ENCODE measurements at regions not wholly inside any gene's neighbourhood (a gene's known extent, or its start where the extent isn't known, plus 50 kb on each side); places are given as distances from the start of the nearest gene placed in this dataset.

GRCh38 chr12:92530706-92531105, 172.1 kb upstream of the PLEKHG7 start (continued):
- TF ChIP-seq ATOH8 (CRISPR knock-in tag; IDR thresholded peaks at IDR 0.05; ENCODE audit: low read depth), result no peak

DNA sequence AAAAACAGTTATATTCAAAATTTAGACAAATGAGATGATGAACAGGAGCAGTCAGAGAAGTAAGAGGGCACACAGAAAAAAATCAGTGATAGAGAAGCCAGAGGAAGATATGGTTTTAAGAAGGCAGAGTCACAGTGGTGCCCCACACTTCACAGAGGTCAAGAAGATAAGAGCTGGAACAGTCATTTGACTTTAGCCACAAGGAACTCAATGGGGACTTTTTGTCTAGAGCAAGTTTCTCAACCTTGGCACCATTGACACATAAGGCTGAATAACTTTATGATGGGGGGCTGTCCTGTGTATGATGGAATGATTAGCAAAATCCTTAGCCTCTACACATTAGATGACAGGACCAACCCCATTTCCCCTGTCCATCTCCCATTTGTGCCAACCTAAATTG, 172.8 kb upstream of the PLEKHG7 start:
- H3K9me3 ChIP-seq, result no peaks in the 10 kb centered on the region
- H3K4me1 ChIP-seq, result no peaks in the 10 kb centered on the region
- TF ChIP-seq MYC (IDR thresholded peaks at IDR 0.05; ENCODE audit: borderline replicate concordance, low read length), result no peak
- ATAC-seq (no peak), DNase-seq (ENCODE audit: low read depth in 1 of 2, low spot score in 1 of 2) (no peak), FAIRE-seq (no peak)
- H3K4me3 ChIP-seq, result no peak overlapping the region
- ChIA-PET CTCF (no interaction called here), POLR2A (no interaction called here)
- H3K4me2 ChIP-seq, result no peak overlapping the region
- no peak overlapping the region for H3K27ac ChIP-seq

- H3K4me1 ChIP-seq, result no peaks in the 10 kb centered on the region
- DNase-seq (ENCODE audit: low read depth in 1 of 2, low spot score in 1 of 2) (no peak), ATAC-seq (no peak), FAIRE-seq (no peak)
- H3K4me3 ChIP-seq, result no peak overlapping the region
- 86% methylated on average over 3 of the region's 3 CpGs for WGBS (ENCODE audit: missing lambda C conversion rate)
- no peak overlapping the region for H3K27ac ChIP-seq
- H3K9me3 ChIP-seq, result no peaks in the 10 kb centered on the region
- POLR2A ChIA-PET, result no interaction called here
- TF ChIP-seq POLR2A (IDR thresholded peaks at IDR 0.05; ENCODE audit: low read length), result no peak
- TF ChIP-seq ATOH8 (CRISPR knock-in tag; IDR thresholded peaks at IDR 0.05; ENCODE audit: low read depth), result no peak
- no peak for TF ChIP-seq GATA3 (IDR thresholded peaks at IDR 0.05; ENCODE audit: borderline replicate concordance)
- TF ChIP-seq USF2 (IDR thresholded peaks at IDR 0.05), result no peak
- TF ChIP-seq, protein P1, sequence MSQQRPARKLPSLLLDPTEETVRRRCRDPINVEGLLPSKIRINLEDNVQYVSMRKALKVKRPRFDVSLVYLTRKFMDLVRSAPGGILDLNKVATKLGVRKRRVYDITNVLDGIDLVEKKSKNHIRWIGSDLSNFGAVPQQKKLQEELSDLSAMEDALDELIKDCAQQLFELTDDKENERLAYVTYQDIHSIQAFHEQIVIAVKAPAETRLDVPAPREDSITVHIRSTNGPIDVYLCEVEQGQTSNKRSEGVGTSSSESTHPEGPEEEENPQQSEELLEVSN (IDR thresholded peaks at IDR 0.05; ENCODE audit: borderline replicate concordance, low read depth), result no peak
- no peak for TF ChIP-seq HOXA7 (CRISPR knock-in tag; IDR thresholded peaks at IDR 0.05)
- TF ChIP-seq NPAS2 (CRISPR knock-in tag; IDR thresholded peaks at IDR 0.05; ENCODE audit: borderline replicate concordance), result no peak
- no peak for TF ChIP-seq CBX2 (IDR thresholded peaks at IDR 0.05; ENCODE audit: borderline replicate concordance, low read depth)
- TF ChIP-seq PHF8 (IDR thresholded peaks at IDR 0.05; ENCODE audit: borderline replicate concordance, low read depth), result no peak
- TF ChIP-seq SREBF2 (IDR thresholded peaks at IDR 0.05), result no peak
- no peak for TF ChIP-seq MAX (IDR thresholded peaks at IDR 0.05)
- no peak for TF ChIP-seq ZNF302 (CRISPR knock-in tag; IDR thresholded peaks at IDR 0.05)
- no peak for TF ChIP-seq EP300 (IDR thresholded peaks at IDR 0.05)
- TF ChIP-seq CBX8 (IDR thresholded peaks at IDR 0.05), result no peak
- TF ChIP-seq FOSB (CRISPR knock-in tag; IDR thresholded peaks at IDR 0.05), result no peak
- H3K4me2 ChIP-seq, result no peak overlapping the region
- CTCF ChIA-PET, result no interaction called here
Observed at GRCh38 chr12:92528586-92528985, 174.2 kb upstream of the PLEKHG7 start.

DNA sequence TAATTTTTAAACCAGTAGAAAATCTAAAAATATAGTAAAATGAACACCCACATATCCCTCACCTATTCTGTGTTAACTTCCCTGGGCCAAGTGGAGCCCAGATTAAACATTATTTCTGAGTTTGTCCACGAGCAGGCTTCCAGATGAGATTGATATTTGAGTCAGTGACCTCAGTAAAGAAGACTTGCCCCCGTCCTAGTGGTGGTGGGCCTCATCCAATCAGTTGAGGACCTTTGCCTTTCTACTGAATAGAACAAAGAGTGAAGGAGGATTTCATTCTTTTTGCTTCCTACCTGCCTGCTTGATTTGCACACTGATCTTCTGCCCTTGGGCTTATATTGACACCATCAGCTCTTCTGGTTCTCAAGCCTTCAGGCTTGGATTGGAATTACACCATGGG, 174.7 kb upstream of the PLEKHG7 start:
- 36% methylated on average over 2 of the region's 2 CpGs for WGBS (ENCODE audit: missing lambda C conversion rate)
- CTCF ChIA-PET, result interaction anchor here (0.6 kb wide), 1 partner anchor 15 kb away, joined by 3 read pairs; no protein-coding TSS in a partner anchor

More for the DNA sequence above, 174.7 kb upstream of the PLEKHG7 start:
- H3K9me3 ChIP-seq, result no peaks in the 10 kb centered on the region
- TF ChIP-seq KDM1A (IDR thresholded peaks at IDR 0.05; ENCODE audit: low read depth) (no peak), RAD21 (conservative IDR thresholded peaks at IDR 0.05 in 1 of 2, IDR thresholded peaks at IDR 0.05 in 1 of 2) (no peak), HOXB5 (CRISPR knock-in tag; IDR thresholded peaks at IDR 0.05) (no peak), ZNF302 (CRISPR knock-in tag; IDR thresholded peaks at IDR 0.05) (no peak), SREBF2 (IDR thresholded peaks at IDR 0.05) (no peak), CBX2 (IDR thresholded peaks at IDR 0.05; ENCODE audit: borderline replicate concordance, low read depth) (no peak), POLR2A (IDR thresholded peaks at IDR 0.05; ENCODE audit: low read length) (no peak), FOSL2 (IDR thresholded peaks at IDR 0.05) (no peak), FOSL2 (CRISPR knock-in tag; IDR thresholded peaks at IDR 0.05) (no peak), FOSB (CRISPR knock-in tag; IDR thresholded peaks at IDR 0.05) (no peak), MYC (IDR thresholded peaks at IDR 0.05; ENCODE audit: borderline replicate concordance, low read length) (no peak), CHD4 (IDR thresholded peaks at IDR 0.05; ENCODE audit: borderline replicate concordance) (no peak), HOXA7 (CRISPR knock-in tag; IDR thresholded peaks at IDR 0.05) (no peak), JUNB (IDR thresholded peaks at IDR 0.05) (no peak), CBX8 (IDR thresholded peaks at IDR 0.05) (no peak), JUN (IDR thresholded peaks at IDR 0.05) (no peak)
- TF ChIP-seq, protein P2, sequence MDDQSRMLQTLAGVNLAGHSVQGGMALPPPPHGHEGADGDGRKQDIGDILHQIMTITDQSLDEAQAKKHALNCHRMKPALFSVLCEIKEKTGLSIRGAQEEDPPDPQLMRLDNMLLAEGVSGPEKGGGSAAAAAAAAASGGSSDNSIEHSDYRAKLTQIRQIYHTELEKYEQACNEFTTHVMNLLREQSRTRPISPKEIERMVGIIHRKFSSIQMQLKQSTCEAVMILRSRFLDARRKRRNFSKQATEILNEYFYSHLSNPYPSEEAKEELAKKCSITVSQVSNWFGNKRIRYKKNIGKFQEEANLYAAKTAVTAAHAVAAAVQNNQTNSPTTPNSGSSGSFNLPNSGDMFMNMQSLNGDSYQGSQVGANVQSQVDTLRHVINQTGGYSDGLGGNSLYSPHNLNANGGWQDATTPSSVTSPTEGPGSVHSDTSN (IDR thresholded peaks at IDR 0.05), result no peak
- no peak for DNase-seq (ENCODE audit: low read depth in 1 of 2, low spot score in 1 of 2)
- no peak for ATAC-seq
- no peak for FAIRE-seq
- H3K4me1 ChIP-seq, result no peaks in the 10 kb centered on the region
- H3K4me2 ChIP-seq, result no peak overlapping the region
- POLR2A ChIA-PET, result no interaction called here
- no peak overlapping the region for H3K4me3 ChIP-seq
- H3K27ac ChIP-seq, result no peak overlapping the region

Data from A549 (cell line).